Osteoblast (primary cell): ENCODE measurements at regions not wholly inside any gene's neighbourhood (a gene's known extent, or its start where the extent isn't known, plus 50 kb on each side); places are given as distances from the start of the nearest gene placed in this dataset.
"Not testable (repeated sequence)": the region's sequence is repeated elsewhere in the genome, so short reads cannot be mapped to it uniquely, and the experiment has no call there.

ENCODE experiments used
- DNase-seq: peaks from one replicate; pipeline ENCODE4 v3.0.0; 2011; ENCODE audit warnings: low spot score, mixed read lengths; ENCODE audit not compliant: insufficient read length; ENCODE audit errors: missing footprints
- H2AFZ ChIP-seq: 2 replicates; pipeline ENCODE4 v1.6.0; 2011; ENCODE audit warnings: mild to moderate bottlenecking, low read length
- H3K27ac ChIP-seq: 2 replicates; pipeline ENCODE4 v1.5.1; 2011; ENCODE audit warnings: mild to moderate bottlenecking, low read depth, low read length, moderate library complexity
- H3K27me3 ChIP-seq: 2 replicates; pipeline ENCODE4 v1.6.0; 2012; ENCODE audit warnings: mild to moderate bottlenecking, control low read depth, inconsistent platforms, low read length, moderate library complexity; ENCODE audit not compliant: insufficient read depth
- H3K36me3 ChIP-seq: 2 replicates; pipeline ENCODE4 v1.5.1; 2011; ENCODE audit warnings: mild to moderate bottlenecking, low read length, control low read depth, moderate library complexity; ENCODE audit not compliant: insufficient read depth
- H3K4me1 ChIP-seq: 2 replicates; pipeline ENCODE4 v1.5.1; 2011; ENCODE audit warnings: mild to moderate bottlenecking, low read length, control low read depth, moderate library complexity; ENCODE audit not compliant: insufficient read depth
- H3K4me2 ChIP-seq: 2 replicates; pipeline ENCODE4 v1.6.0; 2011; ENCODE audit warnings: mild to moderate bottlenecking, low read length; ENCODE audit not compliant: insufficient read depth
- H3K4me3 ChIP-seq: fragments of 200-600 bp; sonication (generic); 3 replicates; pipeline ENCODE4 v1.5.1; 2012; ENCODE audit warnings: mild to moderate bottlenecking, low read length, inconsistent platforms; ENCODE audit not compliant: insufficient read depth
- H3K79me2 ChIP-seq: 2 replicates; pipeline ENCODE4 v1.6.0; 2012; ENCODE audit warnings: mild to moderate bottlenecking, low read length, control low read depth, inconsistent platforms; ENCODE audit not compliant: insufficient read depth
- H3K9me3 ChIP-seq: 2 replicates; pipeline ENCODE4 v1.5.1; 2011; ENCODE audit warnings: low read depth, low read length, control low read depth
- H4K20me1 ChIP-seq: 2 replicates; pipeline ENCODE4 v1.6.0; 2012; ENCODE audit warnings: mild to moderate bottlenecking, low read length, control low read depth; ENCODE audit not compliant: insufficient read depth
- CTCF ChIP-seq: IDR thresholded peaks from 2 replicates; pipeline ENCODE4 v1.5.1; 2011; ENCODE audit warnings: mild to moderate bottlenecking, low read depth, low read length, moderate library complexity; ENCODE audit errors: extremely low read depth

GRCh38 chr2:106284691-106285202 lies 90.6 kb upstream of the UXS1 start:
- TF ChIP-seq CTCF, result no peak

GRCh38 chr2:106284255-106284654 lies 90.2 kb upstream of the UXS1 start:
- no peak for DNase-seq
- no peak for TF ChIP-seq CTCF
- no peaks in the 10 kb centered on the region for H3K4me1 ChIP-seq
- no peaks in the 10 kb centered on the region for H4K20me1 ChIP-seq
- H3K9me3 ChIP-seq, result no peaks in the 10 kb centered on the region
- H3K27me3 ChIP-seq, result no peaks in the 10 kb centered on the region
- H2AFZ ChIP-seq, result no peak overlapping the region
- no peaks in the 10 kb centered on the region for H3K36me3 ChIP-seq
- H3K79me2 ChIP-seq, result no peaks in the 10 kb centered on the region
- no peak overlapping the region for H3K4me3 ChIP-seq
- H3K27ac ChIP-seq, result no peak overlapping the region
- H3K4me2 ChIP-seq, result no peak overlapping the region

More at GRCh38 chr2:106284691-106285202, 90.6 kb upstream of the UXS1 start:
- H3K9me3 ChIP-seq, result no peaks in the 10 kb centered on the region
- H3K27ac ChIP-seq, result no peak overlapping the region
- no peaks in the 10 kb centered on the region for H3K36me3 ChIP-seq
- H3K27me3 ChIP-seq, result no peaks in the 10 kb centered on the region
- H3K4me1 ChIP-seq, result no peaks in the 10 kb centered on the region
- H3K79me2 ChIP-seq, result no peaks in the 10 kb centered on the region
- no peak overlapping the region for H3K4me2 ChIP-seq
- H3K4me3 ChIP-seq, result no peak overlapping the region
- no peaks in the 10 kb centered on the region for H4K20me1 ChIP-seq
- no peak overlapping the region for H2AFZ ChIP-seq
- no peak for DNase-seq

- not testable (repeated sequence) for H3K27ac ChIP-seq, DNase-seq, H3K4me3 ChIP-seq, H2AFZ ChIP-seq, H3K79me2 ChIP-seq, H4K20me1 ChIP-seq, H3K27me3 ChIP-seq, H3K9me3 ChIP-seq, H3K4me2 ChIP-seq, H3K4me1 ChIP-seq, H3K36me3 ChIP-seq
These were observed 89.4 kb upstream of the UXS1 start for GRCh38 chr2:106283228-106284152.

- Histone ChIP-seq H3K27me3 (no peaks in the 10 kb centered on the region), H3K79me2 (no peaks in the 10 kb centered on the region), H3K9me3 (no peaks in the 10 kb centered on the region), H3K4me3 (no peak overlapping the region), H3K27ac (no peak overlapping the region), H4K20me1 (no peaks in the 10 kb centered on the region), H2AFZ (no peak overlapping the region), H3K36me3 (no peaks in the 10 kb centered on the region), H3K4me1 (no peaks in the 10 kb centered on the region), H3K4me2 (no peak overlapping the region)
- TF ChIP-seq CTCF, result no peak
- no peak for DNase-seq
These were observed 88.5 kb upstream of the UXS1 start for GRCh38 chr2:106282462-106283170.

GRCh38 chr2:106281907-106282430 lies 87.9 kb upstream of the UXS1 start:
- not testable (repeated sequence) for H2AFZ ChIP-seq, H3K36me3 ChIP-seq, H4K20me1 ChIP-seq, H3K79me2 ChIP-seq, H3K4me1 ChIP-seq, H3K9me3 ChIP-seq, H3K4me2 ChIP-seq, H3K27ac ChIP-seq, DNase-seq, H3K4me3 ChIP-seq, H3K27me3 ChIP-seq
